Large intestine (tissue), 3 donors: ENCODE measurements at regions not wholly inside any gene's neighbourhood (a gene's known extent, or its start where the extent isn't known, plus 50 kb on each side); places are given as distances from the start of the nearest gene placed in this dataset.

Source experiments
- DNase-seq, 2 donors: peaks; one replicate each; pipeline versions ENCODE4 v3.0.0 to v3.0.0-alpha.2; 2013
- H3K27ac ChIP-seq: one replicate; pipeline ENCODE4 v1.5.1; 2013; ENCODE audit warnings: low read length
- H3K27me3 ChIP-seq: 2 replicates; pipeline ENCODE4 v1.6.1; 2013; ENCODE audit warnings: low read length; ENCODE audit not compliant: control insufficient read depth, insufficient read depth
- H3K36me3 ChIP-seq: 2 replicates; pipeline ENCODE4 v1.6.1; 2013; ENCODE audit warnings: low read length; ENCODE audit not compliant: control insufficient read depth, insufficient read depth
- H3K4me1 ChIP-seq: one replicate; pipeline ENCODE4 v1.6.1; 2013; ENCODE audit warnings: low read length; ENCODE audit not compliant: control insufficient read depth, insufficient read depth
- H3K4me3 ChIP-seq: one replicate; pipeline ENCODE4 v1.5.1; 2013; ENCODE audit warnings: low read length
- H3K9me3 ChIP-seq: one replicate; pipeline ENCODE4 v1.6.1; 2013; ENCODE audit warnings: mild to moderate bottlenecking, low read depth, low read length, moderate library complexity; ENCODE audit not compliant: control insufficient read depth
- WGBS: methylation state at CpG from one replicate; pipeline ENCODE4 v1.1.5; 2013; ENCODE audit warnings: low lambda C conversion rate; ENCODE audit not compliant: insufficient coverage; 5-methylcytosine and 5-hydroxymethylcytosine counted together

GRCh38 chr7:25891591-25891990 is 260.4 kb upstream of the NFE2L3 start:
- Histone ChIP-seq H3K4me3 (no peak overlapping the region), H3K4me1 (no peaks in the 10 kb centered on the region), H3K9me3 (no peaks in the 10 kb centered on the region), H3K36me3 (no peaks in the 10 kb centered on the region), H3K27ac (no peak overlapping the region), H3K27me3 (peaks cover 2% of the 10 kb centered on the region)
- no peak for DNase-seq
- no CpG with 5 or more reads among the region's 4 CpGs for WGBS

- Histone ChIP-seq H3K36me3 (no peaks in the 10 kb centered on the region), H3K4me3 (peak overlapping the region; percentile 52), H3K9me3 (no peaks in the 10 kb centered on the region), H3K27me3 (peaks cover 2% of the 10 kb centered on the region), H3K4me1 (no peaks in the 10 kb centered on the region), H3K27ac (no peak overlapping the region)
- DNase-seq = no peak
- WGBS = no CpG with 5 or more reads among the region's 1 CpG
These were observed 258.6 kb upstream of the NFE2L3 start for GRCh38 chr7:25893436-25893835.

GRCh38 chr7:25894002-25894901 is 257.7 kb upstream of the NFE2L3 start:
- peak; percentile 19 to 37 for DNase-seq
- no peaks in the 10 kb centered on the region for H3K27me3 ChIP-seq
- no peak overlapping the region for H3K4me3 ChIP-seq
- WGBS = no CpG with 5 or more reads among the region's 7 CpGs
- no peaks in the 10 kb centered on the region for H3K9me3 ChIP-seq
- H3K36me3 ChIP-seq = no peaks in the 10 kb centered on the region
- no peaks in the 10 kb centered on the region for H3K4me1 ChIP-seq
- no peak overlapping the region for H3K27ac ChIP-seq

- no peaks in the 10 kb centered on the region for H3K27me3 ChIP-seq
- peak; percentile 21 to 65 for DNase-seq
- H3K9me3 ChIP-seq = no peaks in the 10 kb centered on the region
- peak overlapping the region; percentile 13 for H3K4me3 ChIP-seq
- H3K27ac ChIP-seq = no peak overlapping the region
- no CpG with 5 or more reads among the region's 30 CpGs for WGBS
- H3K36me3 ChIP-seq = no peaks in the 10 kb centered on the region
- no peaks in the 10 kb centered on the region for H3K4me1 ChIP-seq
These were observed 256.9 kb upstream of the NFE2L3 start for GRCh38 chr7:25894902-25895791.

- WGBS = no CpG with 5 or more reads among the region's 6 CpGs
- no peak overlapping the region for H3K27ac ChIP-seq
- no peak for DNase-seq
- peak overlapping the region; percentile 13 for H3K4me3 ChIP-seq
- H3K9me3 ChIP-seq = no peaks in the 10 kb centered on the region
- no peaks in the 10 kb centered on the region for H3K27me3 ChIP-seq
- no peaks in the 10 kb centered on the region for H3K36me3 ChIP-seq
- no peaks in the 10 kb centered on the region for H3K4me1 ChIP-seq
These were observed 256.2 kb upstream of the NFE2L3 start for GRCh38 chr7:25895792-25896171.

- peak; percentile 18 to 43 for DNase-seq
These were observed 254.7 kb upstream of the NFE2L3 start for GRCh38 chr7:25897261-25897782.

GRCh38 chr7:25900245-25900644 is 251.8 kb upstream of the NFE2L3 start:
- no peak for DNase-seq
- Histone ChIP-seq H3K9me3 (no peaks in the 10 kb centered on the region), H3K4me3 (no peak overlapping the region), H3K4me1 (no peaks in the 10 kb centered on the region), H3K27me3 (no peaks in the 10 kb centered on the region), H3K36me3 (no peaks in the 10 kb centered on the region), H3K27ac (no peak overlapping the region)
- WGBS = 89% methylated on average over 3 of the region's 3 CpGs

More at GRCh38 chr7:25897261-25897782, 254.7 kb upstream of the NFE2L3 start:
- H3K36me3 ChIP-seq = no peaks in the 10 kb centered on the region
- no peaks in the 10 kb centered on the region for H3K4me1 ChIP-seq
- no peaks in the 10 kb centered on the region for H3K9me3 ChIP-seq
- no peaks in the 10 kb centered on the region for H3K27me3 ChIP-seq
- H3K4me3 ChIP-seq = no peak overlapping the region
- WGBS = no CpG with 5 or more reads among the region's 8 CpGs
- no peak overlapping the region for H3K27ac ChIP-seq

- Histone ChIP-seq H3K4me3 (no peak overlapping the region), H3K27ac (no peak overlapping the region), H3K36me3 (no peaks in the 10 kb centered on the region), H3K9me3 (no peaks in the 10 kb centered on the region), H3K27me3 (no peaks in the 10 kb centered on the region), H3K4me1 (no peaks in the 10 kb centered on the region)
- no peak for DNase-seq
- WGBS = no CpG with 5 or more reads among the region's 3 CpGs
These were observed 251.1 kb upstream of the NFE2L3 start for GRCh38 chr7:25900877-25901276.

GRCh38 chr7:25901658-25902057 is 250.3 kb upstream of the NFE2L3 start:
- DNase-seq = no peak
- WGBS = no CpG with 5 or more reads among the region's 1 CpG
- no peaks in the 10 kb centered on the region for H3K4me1 ChIP-seq
- H3K9me3 ChIP-seq = no peaks in the 10 kb centered on the region
- no peaks in the 10 kb centered on the region for H3K36me3 ChIP-seq
- no peak overlapping the region for H3K27ac ChIP-seq
- no peak overlapping the region for H3K4me3 ChIP-seq
- no peaks in the 10 kb centered on the region for H3K27me3 ChIP-seq

GRCh38 chr7:25906003-25906402 is 246.0 kb upstream of the NFE2L3 start:
- no peaks in the 10 kb centered on the region for H3K9me3 ChIP-seq
- H3K4me3 ChIP-seq = no peak overlapping the region
- no peaks in the 10 kb centered on the region for H3K36me3 ChIP-seq
- no peaks in the 10 kb centered on the region for H3K27me3 ChIP-seq
- no peak for DNase-seq
- no CpG with 5 or more reads among the region's 3 CpGs for WGBS
- H3K27ac ChIP-seq = no peak overlapping the region
- no peaks in the 10 kb centered on the region for H3K4me1 ChIP-seq
